Choroid plexus epithelial cell (primary cell): ENCODE measurements at regions not wholly inside any gene's neighbourhood (a gene's known extent, or its start where the extent isn't known, plus 50 kb on each side); places are given as distances from the start of the nearest gene placed in this dataset.
A peak's percentile ranks its signal among the peaks of the same experiment; 100 is the strongest.

Experiments used
- DNase-seq: peaks from one replicate; pipeline ENCODE4 v3.0.0-alpha.2; 2010; ENCODE audit warnings: low read depth
- H3K4me3 ChIP-seq: 2 replicates; pipeline ENCODE4 v1.5.1; 2011; ENCODE audit warnings: low read depth, mild to moderate bottlenecking, control low read depth, low read length, moderate library complexity
- TF ChIP-seq, protein P1 (sequence below): conservative IDR thresholded peaks from 2 replicates; pipeline ENCODE4 v1.5.1; 2011; ENCODE audit warnings: low read depth, mild to moderate bottlenecking, control low read depth, inconsistent platforms, low read length, moderate library complexity

GRCh38 chr5:71972777-71973473 lies 134.3 kb upstream of the MAP1B start:
- DNase-seq, result no peak
- H3K4me3 ChIP-seq, result no peak overlapping the region
- TF ChIP-seq, protein P1, sequence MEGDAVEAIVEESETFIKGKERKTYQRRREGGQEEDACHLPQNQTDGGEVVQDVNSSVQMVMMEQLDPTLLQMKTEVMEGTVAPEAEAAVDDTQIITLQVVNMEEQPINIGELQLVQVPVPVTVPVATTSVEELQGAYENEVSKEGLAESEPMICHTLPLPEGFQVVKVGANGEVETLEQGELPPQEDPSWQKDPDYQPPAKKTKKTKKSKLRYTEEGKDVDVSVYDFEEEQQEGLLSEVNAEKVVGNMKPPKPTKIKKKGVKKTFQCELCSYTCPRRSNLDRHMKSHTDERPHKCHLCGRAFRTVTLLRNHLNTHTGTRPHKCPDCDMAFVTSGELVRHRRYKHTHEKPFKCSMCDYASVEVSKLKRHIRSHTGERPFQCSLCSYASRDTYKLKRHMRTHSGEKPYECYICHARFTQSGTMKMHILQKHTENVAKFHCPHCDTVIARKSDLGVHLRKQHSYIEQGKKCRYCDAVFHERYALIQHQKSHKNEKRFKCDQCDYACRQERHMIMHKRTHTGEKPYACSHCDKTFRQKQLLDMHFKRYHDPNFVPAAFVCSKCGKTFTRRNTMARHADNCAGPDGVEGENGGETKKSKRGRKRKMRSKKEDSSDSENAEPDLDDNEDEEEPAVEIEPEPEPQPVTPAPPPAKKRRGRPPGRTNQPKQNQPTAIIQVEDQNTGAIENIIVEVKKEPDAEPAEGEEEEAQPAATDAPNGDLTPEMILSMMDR, result no peak

GRCh38 chr5:71973563-71973962 lies 133.7 kb upstream of the MAP1B start:
- no peak for DNase-seq
- TF ChIP-seq, protein P1, result no peak
- H3K4me3 ChIP-seq, result no peak overlapping the region

GRCh38 chr5:71974165-71974564 lies 133.1 kb upstream of the MAP1B start:
- TF ChIP-seq, protein P1, result no peak
- DNase-seq, result peak; percentile 14
- no peak overlapping the region for H3K4me3 ChIP-seq

- H3K4me3 ChIP-seq, result no peak overlapping the region
- DNase-seq, result no peak
- TF ChIP-seq, protein P1, result no peak
Observed at GRCh38 chr5:71974622-71975021, 132.7 kb upstream of the MAP1B start.

- DNase-seq, result no peak
- no peak overlapping the region for H3K4me3 ChIP-seq
- TF ChIP-seq, protein P1, result no peak
Observed at GRCh38 chr5:71976449-71976848, 130.8 kb upstream of the MAP1B start.

- DNase-seq, result no peak
- H3K4me3 ChIP-seq, result no peak overlapping the region
- TF ChIP-seq, protein P1, result no peak
Observed at GRCh38 chr5:71977311-71977710, 130.0 kb upstream of the MAP1B start.

DNA sequence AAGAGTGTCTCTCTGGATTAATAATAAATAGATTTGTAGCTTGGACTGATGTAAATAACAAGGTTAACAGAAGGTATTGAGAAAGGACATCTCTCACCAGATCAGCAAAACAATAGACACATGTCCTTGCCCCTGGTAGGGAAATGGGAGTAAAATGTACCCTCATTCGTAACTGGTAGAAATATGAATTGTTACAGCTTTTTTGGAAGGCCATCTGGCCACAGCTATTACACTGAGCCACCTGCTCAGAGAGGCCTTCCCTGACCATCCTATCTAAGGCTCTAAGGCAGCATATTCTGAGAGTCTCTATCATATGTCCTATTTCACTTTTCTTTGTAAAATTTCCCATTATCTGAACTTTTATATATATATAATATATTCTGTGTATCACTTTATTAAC lies 129.1 kb upstream of the MAP1B start:
- no peak for DNase-seq
- TF ChIP-seq, protein P1, result no peak
- no peak overlapping the region for H3K4me3 ChIP-seq
